H1 (cell line): ENCODE measurements at regions not wholly inside any gene's neighbourhood (a gene's known extent, or its start where the extent isn't known, plus 50 kb on each side); places are given as distances from the start of the nearest gene placed in this dataset.

Experiments
- CTCF ChIA-PET: fragments of 300-600 bp; sonication (Branson Sonifier 250); formaldehyde crosslinking; loops from one replicate; lab custom pipeline; 2021; ENCODE audit not compliant: partially characterized antibody; lab: Charles Lee
- POLR2A ChIA-PET: fragments of 300-600 bp; sonication (Branson Sonifier 250); formaldehyde crosslinking; loops from one replicate; lab custom pipeline; 2021; ENCODE audit warnings: inconsistent platforms; ENCODE audit not compliant: partially characterized antibody; lab: Charles Lee
- DNase-seq, 2 experiments: peaks; one replicate each; pipeline versions ENCODE4 v3.0.0 to v3.0.0-alpha.2; 2010 to 2022; ENCODE audit warnings: low spot score in 2 of 2, low read depth in 1 of 2, mixed read lengths in 1 of 2
- FAIRE-seq: peaks from 2 replicates; lab custom pipeline; 2011; peaks lifted over from hg19 to GRCh38; lab: Jason Lieb, UNC
- H2AFZ ChIP-seq: 2 replicates; pipeline ENCODE4 v1.8.1; 2012; ENCODE audit warnings: low read length, inconsistent platforms
- H2AK5ac ChIP-seq: 2 replicates; pipeline ENCODE4 v1.6.1; 2013; ENCODE audit warnings: low read depth, low read length
- H2BK120ac ChIP-seq: replicated peaks from 2 replicates; pipeline ENCODE3; 2013; ENCODE audit warnings: low read depth, low read length, inconsistent platforms
- H2BK12ac ChIP-seq: 2 replicates; pipeline ENCODE4 v1.6.1; 2013; ENCODE audit warnings: low read depth, low read length
- H2BK15ac ChIP-seq: 2 replicates; pipeline ENCODE4 v1.6.1; 2013; ENCODE audit warnings: low read length
- H2BK20ac ChIP-seq: 2 replicates; pipeline ENCODE4 v1.6.1; 2013; ENCODE audit warnings: low read length
- H2BK5ac ChIP-seq: 2 replicates; pipeline ENCODE4 v1.6.1; 2013; ENCODE audit warnings: low read depth, low read length
- H3K14ac ChIP-seq: 2 replicates; pipeline ENCODE4 v1.6.1; 2013; ENCODE audit warnings: inconsistent platforms; ENCODE audit not compliant: insufficient read length
- H3K18ac ChIP-seq: 2 replicates; pipeline ENCODE4 v1.6.1; 2013; ENCODE audit warnings: low read length; ENCODE audit errors: extremely low read depth
- H3K23ac ChIP-seq: 2 replicates; pipeline ENCODE4 v1.6.1; 2013; ENCODE audit warnings: inconsistent platforms; ENCODE audit not compliant: insufficient read length
- H3K23me2 ChIP-seq: 2 replicates; pipeline ENCODE4 v1.6.1; 2013; ENCODE audit warnings: low read depth, low read length
- H3K27ac ChIP-seq: 2 replicates; pipeline ENCODE4 v1.6.1; 2011; ENCODE audit warnings: low read depth, low read length, inconsistent platforms
- H3K27me3 ChIP-seq, 4 experiments: replicated peaks in 1 of 4; 1 replicate in 1 of 4; 2 replicates in 3 of 4; pipeline versions ENCODE4 v1.6.1 to v1.8.1; 2011 to 2013; ENCODE audit warnings: low read length in 3 of 4, mild to moderate bottlenecking in 3 of 4, inconsistent platforms in 2 of 4, mixed read lengths in 2 of 4, moderate library complexity in 1 of 4; ENCODE audit not compliant: control insufficient read depth in 3 of 4, insufficient read depth in 3 of 4; ENCODE audit errors: extremely low read depth in 1 of 4
- H3K36me3 ChIP-seq, 4 experiments: 2 replicates each; pipeline versions ENCODE4 v1.6.1 to v1.8.1; 2011 to 2013; ENCODE audit warnings: mild to moderate bottlenecking in 4 of 4, low read length in 3 of 4, moderate library complexity in 2 of 4, control low read depth in 1 of 4, inconsistent platforms in 1 of 4; ENCODE audit not compliant: insufficient read depth in 4 of 4, control insufficient read depth in 2 of 4
- H3K4ac ChIP-seq: replicated peaks from 2 replicates; pipeline ENCODE3; 2013; ENCODE audit warnings: low read length, low read depth, mixed read lengths, inconsistent platforms; ENCODE audit not compliant: insufficient read length
- H3K4me1 ChIP-seq, 4 experiments: replicated peaks in 1 of 4; 1 replicate in 1 of 4; 2 replicates in 3 of 4; pipeline versions ENCODE4 v1.6.1 to v1.8.1; 2011 to 2013; ENCODE audit warnings: low read length in 3 of 4, inconsistent platforms in 2 of 4, mixed read lengths in 1 of 4; ENCODE audit not compliant: insufficient read depth in 4 of 4, control insufficient read depth in 3 of 4
- H3K4me2 ChIP-seq, 2 experiments: 2 replicates each; pipeline versions ENCODE4 v1.6.1 to v1.8.1; 2011 to 2013; ENCODE audit warnings: low read depth in 2 of 2, low read length in 2 of 2, control low read depth in 1 of 2, inconsistent platforms in 1 of 2, mild to moderate bottlenecking in 1 of 2; ENCODE audit not compliant: insufficient read depth in 1 of 2
- H3K4me3 ChIP-seq, 4 experiments: fragments of 200-600, 300-600 bp in 1 of 4; sonication (generic), shearing (Covaris generic), sonication (Bioruptor Twin) in 1 of 4; 2 replicates each; pipeline versions ENCODE4 v1.5.1 to v1.8.1; 2011 to 2016; ENCODE audit warnings: low read length in 4 of 4, low read depth in 3 of 4, control low read depth in 2 of 4, inconsistent platforms in 2 of 4, mild to moderate bottlenecking in 2 of 4, mixed read lengths in 1 of 4, moderate library complexity in 1 of 4; ENCODE audit not compliant: insufficient read depth in 2 of 4; ENCODE audit errors: extremely low read depth in 1 of 4
- H3K56ac ChIP-seq: replicated peaks from 2 replicates; pipeline ENCODE3; 2013; ENCODE audit warnings: low read depth, mild to moderate bottlenecking, mixed read lengths, low read length, inconsistent platforms; ENCODE audit not compliant: insufficient read length
- H3K79me1 ChIP-seq: 2 replicates; pipeline ENCODE4 v1.6.1; 2013; ENCODE audit warnings: low read depth, low read length, control low read depth
- H3K79me2 ChIP-seq, 2 experiments: 2 replicates each; pipeline versions ENCODE4 v1.6.1 to v1.8.1; 2012 to 2013; ENCODE audit warnings: low read length in 2 of 2, mild to moderate bottlenecking in 2 of 2, inconsistent platforms in 1 of 2; ENCODE audit not compliant: insufficient read depth in 2 of 2, control insufficient read depth in 1 of 2
- H3K9ac ChIP-seq, 4 experiments: replicated peaks in 1 of 4; 1 replicate in 1 of 4; 2 replicates in 3 of 4; pipeline versions ENCODE4 v1.6.1 to v1.8.1; 2011 to 2013; ENCODE audit warnings: low read depth in 3 of 4, low read length in 3 of 4, control low read depth in 2 of 4, mild to moderate bottlenecking in 2 of 4, moderate library complexity in 2 of 4, inconsistent platforms in 1 of 4; ENCODE audit errors: extremely low read depth in 1 of 4
- H3K9me3 ChIP-seq, 2 experiments: 2 replicates each; pipeline versions ENCODE4 v1.6.1 to v1.8.1; 2012 to 2013; ENCODE audit warnings: mild to moderate bottlenecking in 2 of 2, moderate library complexity in 2 of 2, control low read depth in 1 of 2, inconsistent platforms in 1 of 2, low read depth in 1 of 2, low read length in 1 of 2, mixed read lengths in 1 of 2; ENCODE audit not compliant: insufficient read depth in 2 of 2
- H4K20me1 ChIP-seq, 2 experiments: replicated peaks in 1 of 2; 2 replicates each; pipeline versions ENCODE3 to v1.8.1; 2011 to 2013; ENCODE audit warnings: inconsistent platforms in 2 of 2, low read length in 2 of 2, mild to moderate bottlenecking in 1 of 2; ENCODE audit not compliant: insufficient read depth in 2 of 2, control insufficient read depth in 1 of 2
- H4K5ac ChIP-seq: 2 replicates; pipeline ENCODE4 v1.6.1; 2013; ENCODE audit warnings: low read length, low read depth, mixed read lengths, inconsistent platforms; ENCODE audit not compliant: insufficient read length
- H4K8ac ChIP-seq: 2 replicates; pipeline ENCODE4 v1.8.0; 2013; ENCODE audit warnings: mild to moderate bottlenecking, moderate library complexity, low read length, inconsistent platforms; ENCODE audit not compliant: insufficient read depth; ENCODE audit errors: extremely low read depth
- H4K91ac ChIP-seq: replicated peaks from 2 replicates; pipeline ENCODE3; 2013; ENCODE audit warnings: low read length, mixed read lengths, inconsistent platforms; ENCODE audit not compliant: insufficient read length
- WGBS, 2 experiments: shearing (Covaris generic) in 1 of 2; methylation state at CpG; one replicate each; pipeline versions ENCODE4 v1.1.6 to v1.1.7; 2013 to 2015; ENCODE audit warnings: low lambda C conversion rate in 2 of 2, mixed read lengths in 2 of 2, inconsistent platforms in 1 of 2, low coverage in 1 of 2, missing lambda C conversion rate in 1 of 2; ENCODE audit not compliant: insufficient replicate concordance in 2 of 2, insufficient coverage in 1 of 2, insufficient read length in 1 of 2; ENCODE audit errors: extremely low coverage in 1 of 2, missing lambda C conversion rate in 1 of 2; 5-methylcytosine and 5-hydroxymethylcytosine counted together

GRCh38 chr4:53914313-53915016 is 149.9 kb downstream of the CHIC2 start:
- no peak overlapping the region for H3K27ac ChIP-seq
- no peaks in the 10 kb centered on the region for H3K27me3 ChIP-seq
- no peak overlapping the region for H2BK20ac ChIP-seq
- no peaks in the 10 kb centered on the region for H3K4me1 ChIP-seq
- H3K4me3 ChIP-seq, result no peak overlapping the region
- WGBS, 2 experiments, result 83% methylated on average over 4 of the region's 4 CpGs; no CpG with 5 or more reads in 1 of the 2 experiments
- H3K4me2 ChIP-seq, result no peak overlapping the region
- no peak overlapping the region for H2BK15ac ChIP-seq
- no peaks in the 10 kb centered on the region for H4K20me1 ChIP-seq
- no peak for DNase-seq
- H3K9ac ChIP-seq, result no peak overlapping the region
- no peak overlapping the region for H3K14ac ChIP-seq
- ChIA-PET POLR2A (interaction anchor here (0.8 kb wide), 1 partner anchor 9 kb away, joined by 3 read pairs; no protein-coding TSS in a partner anchor), CTCF (interaction anchor here (0.7 to 3.5 kb wide), 9 partner anchors 11 to 668 kb away, joined by 3 to 13 read pairs (median 3); no protein-coding TSS in a partner anchor)
- no peak overlapping the region for H4K8ac ChIP-seq
- no peaks in the 10 kb centered on the region for H3K79me2 ChIP-seq
- no peak overlapping the region for H3K23ac ChIP-seq
- H3K23me2 ChIP-seq, result no peaks in the 10 kb centered on the region
- H3K9me3 ChIP-seq, result no peaks in the 10 kb centered on the region
- no peak overlapping the region for H2AK5ac ChIP-seq
- no peak overlapping the region for H4K5ac ChIP-seq
- no peaks in the 10 kb centered on the region for H3K36me3 ChIP-seq
- H2BK120ac ChIP-seq, result no peak overlapping the region
- H4K91ac ChIP-seq, result no peak overlapping the region
- no peak overlapping the region for H2BK5ac ChIP-seq
- no peaks in the 10 kb centered on the region for H3K79me1 ChIP-seq
- no peak overlapping the region for H2AFZ ChIP-seq
- no peak overlapping the region for H2BK12ac ChIP-seq
- no peak overlapping the region for H3K4ac ChIP-seq
- FAIRE-seq, result no peak
- H3K56ac ChIP-seq, result no peak overlapping the region
- H3K18ac ChIP-seq, result no peak overlapping the region
